Activated CD4-positive, alpha-beta T cell treated with anti-CD3 and anti-CD28 coated beads for 36 hours (primary cell): ENCODE measurements at regions not wholly inside any gene's neighbourhood (a gene's known extent, or its start where the extent isn't known, plus 50 kb on each side); places are given as distances from the start of the nearest gene placed in this dataset.

Experiments used
- ATAC-seq: fragments of 200-7000 bp; cut with Tn5 transposase; one replicate; pipeline ENCODE4 v1.10.0; 2021; ENCODE audit warnings: mild to moderate bottlenecking, moderate library complexity
- CTCF ChIA-PET: fragments of 350-600 bp; sonication (Branson Sonifier 250); formaldehyde crosslinking; loops from one replicate; lab custom pipeline; 2021; ENCODE audit warnings: antibody characterized with exemption; lab: Charles Lee
- POLR2A ChIA-PET: fragments of 350-600 bp; sonication (Branson Sonifier 250); formaldehyde crosslinking; loops from one replicate; lab custom pipeline; 2021; ENCODE audit warnings: antibody characterized with exemption, inconsistent platforms; lab: Charles Lee
- DNase-seq: peaks from one replicate; pipeline ENCODE4 v3.0.0-alpha.2; 2020
- H3K27ac Mint-ChIP-seq: one replicate; pipeline ENCODE4 v1.8.0; 2021; ENCODE audit warnings: mixed read lengths
- H3K27me3 Mint-ChIP-seq: one replicate; pipeline ENCODE4 v1.8.0; 2021; ENCODE audit warnings: mixed read lengths
- H3K36me3 Mint-ChIP-seq: one replicate; pipeline ENCODE4 v1.8.0; 2021; ENCODE audit warnings: low read depth, mixed read lengths
- H3K4me1 Mint-ChIP-seq: one replicate; pipeline ENCODE4 v1.8.0; 2021; ENCODE audit warnings: mixed read lengths
- H3K4me3 Mint-ChIP-seq: one replicate; pipeline ENCODE4 v1.8.0; 2021; ENCODE audit warnings: mild to moderate bottlenecking, moderate library complexity, mixed read lengths
- H3K9me3 Mint-ChIP-seq: one replicate; pipeline ENCODE4 v1.8.0; 2021; ENCODE audit warnings: low read depth, mixed read lengths
- intact Hi-C, 2 experiments: fragments of 100-400 bp; cut with DNase I in 1 of 2; cut with micrococcal nuclease in 1 of 2; formaldehyde crosslinking; loops; one replicate each; pipeline versions ENCODE4 v1.14.2 to v1.15.1; 2022 to 2024; cut with DNase I, micrococcal nuclease

DNA sequence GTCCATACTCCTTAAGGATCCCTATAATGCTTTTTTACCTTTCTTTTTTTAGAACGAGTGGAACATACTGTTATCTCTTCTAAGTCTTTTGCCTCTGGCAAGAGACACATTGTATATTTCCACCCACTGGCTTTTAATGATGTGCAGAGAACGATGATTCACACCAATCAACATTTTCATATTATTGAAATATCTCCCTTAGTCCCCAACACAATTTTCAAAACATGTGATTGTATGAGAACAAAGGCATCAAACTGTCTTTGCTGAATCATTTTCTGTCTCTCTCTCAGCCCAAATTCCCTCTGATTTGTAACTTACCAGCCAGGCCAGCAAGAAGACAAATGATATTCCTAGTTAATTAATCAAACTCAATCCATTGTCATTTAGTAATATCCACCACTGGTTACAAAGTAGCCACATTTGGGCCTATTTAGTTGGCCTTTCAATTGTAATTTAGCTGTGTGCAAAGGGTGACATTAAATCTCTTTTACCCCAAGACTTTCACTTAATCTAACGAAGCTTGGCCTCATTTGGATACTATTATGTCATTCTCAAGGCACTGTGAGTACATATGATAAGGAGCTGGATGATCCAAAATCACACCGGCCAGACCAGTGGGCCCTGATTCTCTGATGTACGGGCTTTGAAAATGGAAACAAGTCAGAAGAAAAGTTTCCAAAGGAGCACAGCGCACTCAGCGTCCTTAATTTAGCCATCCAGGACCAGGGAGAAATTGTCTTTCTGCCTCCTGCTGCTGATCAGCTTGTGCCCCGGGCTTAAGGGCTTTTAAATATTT is 185.1 kb downstream of the SCG2 start:
- ATAC-seq (no peak), DNase-seq (no peak)
- no peaks in the 10 kb centered on the region for H3K27me3 Mint-ChIP-seq
- intact Hi-C loops, result no loop called here
- ChIA-PET POLR2A (no interaction called here), CTCF (no interaction called here)
- H3K4me3 Mint-ChIP-seq, result no peak overlapping the region
- H3K4me1 Mint-ChIP-seq, result no peaks in the 10 kb centered on the region
- no peak overlapping the region for H3K27ac Mint-ChIP-seq
- no peaks in the 10 kb centered on the region for H3K9me3 Mint-ChIP-seq
- H3K36me3 Mint-ChIP-seq, result no peaks in the 10 kb centered on the region

GRCh38 chr2:223418131-223418530 is 184.0 kb downstream of the SCG2 start:
- ATAC-seq (no peak), DNase-seq (no peak)
- Mint-ChIP-seq H3K4me1 (no peaks in the 10 kb centered on the region), H3K4me3 (no peak overlapping the region), H3K27me3 (no peaks in the 10 kb centered on the region), H3K9me3 (no peaks in the 10 kb centered on the region), H3K27ac (no peak overlapping the region), H3K36me3 (no peaks in the 10 kb centered on the region)
- intact Hi-C loops, result no loop called here
- POLR2A ChIA-PET, result no interaction called here
- CTCF ChIA-PET, result no interaction called here

GRCh38 chr2:223418604-223419199 is 183.5 kb downstream of the SCG2 start:
- Mint-ChIP-seq H3K27me3 (no peaks in the 10 kb centered on the region), H3K27ac (no peak overlapping the region), H3K4me1 (no peaks in the 10 kb centered on the region), H3K4me3 (no peak overlapping the region), H3K9me3 (no peaks in the 10 kb centered on the region), H3K36me3 (no peaks in the 10 kb centered on the region)
- intact Hi-C loops, result no loop called here
- POLR2A ChIA-PET, result no interaction called here
- no peak for ATAC-seq
- DNase-seq, result no peak
- CTCF ChIA-PET, result no interaction called here

DNA sequence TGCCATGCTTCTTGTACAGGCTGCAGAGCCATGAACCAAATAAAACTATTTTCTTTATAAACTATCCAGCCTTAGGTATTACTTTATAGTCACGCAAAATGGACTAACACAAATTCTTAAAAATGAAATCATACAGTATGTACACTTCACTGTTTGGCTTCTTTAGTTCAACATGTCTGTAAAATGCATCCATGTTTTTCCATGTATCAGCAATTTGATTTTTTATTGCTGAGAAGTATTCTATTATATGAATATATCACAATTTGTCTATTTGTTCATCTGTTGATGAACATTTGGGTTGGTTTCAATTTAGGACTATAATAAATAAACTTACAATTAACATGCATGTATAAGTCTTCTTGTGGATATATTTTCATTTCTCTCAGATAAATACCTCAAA is 182.1 kb downstream of the SCG2 start:
- no peaks in the 10 kb centered on the region for H3K9me3 Mint-ChIP-seq
- H3K4me3 Mint-ChIP-seq, result no peak overlapping the region
- CTCF ChIA-PET, result no interaction called here
- H3K27me3 Mint-ChIP-seq, result no peaks in the 10 kb centered on the region
- H3K27ac Mint-ChIP-seq, result no peak overlapping the region
- no peaks in the 10 kb centered on the region for H3K36me3 Mint-ChIP-seq
- ATAC-seq (no peak), DNase-seq (no peak)
- POLR2A ChIA-PET, result no interaction called here
- no peaks in the 10 kb centered on the region for H3K4me1 Mint-ChIP-seq
- intact Hi-C loops, result no loop called here

DNA sequence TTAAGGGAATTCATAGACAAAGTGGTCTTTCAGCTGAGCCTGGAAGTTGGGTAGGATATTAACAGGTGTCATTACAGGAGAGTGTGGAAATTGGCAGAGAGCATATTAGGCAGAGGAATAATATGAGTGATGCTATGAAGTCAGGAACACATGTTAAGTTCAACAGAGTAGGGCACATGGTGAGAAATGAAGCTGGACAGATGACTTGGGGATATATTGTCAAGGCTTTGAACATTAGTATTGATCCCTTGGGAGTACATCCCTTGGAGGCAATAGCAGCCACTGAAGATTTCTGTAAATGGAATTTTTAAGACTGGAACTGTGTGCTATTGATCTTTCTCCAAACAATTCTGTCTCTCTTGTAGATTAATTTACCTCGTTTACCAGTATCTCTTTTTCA is 170.7 kb downstream of the SCG2 start:
- DNase-seq, result no peak
- no peaks in the 10 kb centered on the region for H3K36me3 Mint-ChIP-seq
- CTCF ChIA-PET, result no interaction called here
- H3K9me3 Mint-ChIP-seq, result peaks cover 6% of the 10 kb centered on the region
- H3K27me3 Mint-ChIP-seq, result peaks cover 2% of the 10 kb centered on the region
- no peak overlapping the region for H3K27ac Mint-ChIP-seq
- no peak overlapping the region for H3K4me3 Mint-ChIP-seq
- intact Hi-C loops, result no loop called here
- POLR2A ChIA-PET, result no interaction called here
- no peak for ATAC-seq
- no peaks in the 10 kb centered on the region for H3K4me1 Mint-ChIP-seq

GRCh38 chr2:223433461-223433860 is 168.7 kb downstream of the SCG2 start:
- ChIA-PET POLR2A (no interaction called here), CTCF (no interaction called here)
- no peak overlapping the region for H3K4me3 Mint-ChIP-seq
- H3K36me3 Mint-ChIP-seq, result no peaks in the 10 kb centered on the region
- peaks cover 2% of the 10 kb centered on the region for H3K27me3 Mint-ChIP-seq
- intact Hi-C loops, result no loop called here
- H3K4me1 Mint-ChIP-seq, result no peaks in the 10 kb centered on the region
- H3K9me3 Mint-ChIP-seq, result peaks cover 4% of the 10 kb centered on the region
- no peak for ATAC-seq
- DNase-seq, result no peak
- H3K27ac Mint-ChIP-seq, result no peak overlapping the region

GRCh38 chr2:223437788-223438187 is 164.4 kb downstream of the SCG2 start:
- Mint-ChIP-seq H3K4me3 (no peak overlapping the region), H3K27ac (no peak overlapping the region), H3K4me1 (no peaks in the 10 kb centered on the region), H3K9me3 (peaks cover 1% of the 10 kb centered on the region), H3K27me3 (peaks cover 2% of the 10 kb centered on the region), H3K36me3 (no peaks in the 10 kb centered on the region)
- DNase-seq, result no peak
- ATAC-seq, result no peak
- ChIA-PET CTCF (interaction anchor here (1.3 kb wide), 1 partner anchor 9 kb away, joined by 3 read pairs; no protein-coding TSS in a partner anchor), POLR2A (no interaction called here)
- intact Hi-C loops, result no loop called here

GRCh38 chr2:223439184-223439583 is 163.0 kb downstream of the SCG2 start:
- H3K27ac Mint-ChIP-seq, result no peak overlapping the region
- H3K4me1 Mint-ChIP-seq, result no peaks in the 10 kb centered on the region
- CTCF ChIA-PET, result no interaction called here
- POLR2A ChIA-PET, result no interaction called here
- intact Hi-C loops, result no loop called here
- no peak for ATAC-seq
- H3K36me3 Mint-ChIP-seq, result no peaks in the 10 kb centered on the region
- no peak for DNase-seq
- H3K27me3 Mint-ChIP-seq, result peaks cover 2% of the 10 kb centered on the region
- no peak overlapping the region for H3K4me3 Mint-ChIP-seq
- H3K9me3 Mint-ChIP-seq, result peaks cover 1% of the 10 kb centered on the region

DNA sequence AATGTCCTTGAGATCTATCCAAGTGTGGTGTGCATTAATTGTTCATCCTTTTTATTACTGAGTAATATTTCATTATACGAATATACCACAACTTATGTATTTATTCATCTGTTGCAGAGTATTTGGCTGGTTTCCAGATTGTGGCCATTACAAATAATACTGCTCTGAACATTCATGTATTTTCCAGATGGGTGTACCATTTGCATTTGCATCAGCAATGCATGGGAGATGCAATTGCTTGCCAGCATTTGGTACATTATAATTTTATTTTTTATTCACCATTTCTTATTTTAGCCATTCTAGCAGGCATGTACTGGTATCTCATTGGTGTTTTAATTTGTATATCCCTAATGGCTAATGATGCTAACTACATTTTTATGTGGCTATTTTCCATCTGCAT is 162.4 kb downstream of the SCG2 start:
- POLR2A ChIA-PET, result no interaction called here
- no peaks in the 10 kb centered on the region for H3K4me1 Mint-ChIP-seq
- no peak for ATAC-seq

GRCh38 chr2:223442847-223443246 is 159.3 kb downstream of the SCG2 start:
- Mint-ChIP-seq H3K36me3 (no peaks in the 10 kb centered on the region), H3K4me3 (no peak overlapping the region), H3K4me1 (no peaks in the 10 kb centered on the region), H3K27me3 (no peaks in the 10 kb centered on the region), H3K27ac (no peak overlapping the region), H3K9me3 (peaks cover 3% of the 10 kb centered on the region)
- ATAC-seq, result no peak
- POLR2A ChIA-PET, result no interaction called here
- CTCF ChIA-PET, result no interaction called here
- no peak for DNase-seq
- intact Hi-C loops, result no loop called here

More for the DNA sequence above, 162.4 kb downstream of the SCG2 start:
- DNase-seq, result no peak
- Mint-ChIP-seq H3K27ac (no peak overlapping the region), H3K36me3 (no peaks in the 10 kb centered on the region), H3K27me3 (peaks cover 2% of the 10 kb centered on the region), H3K4me3 (no peak overlapping the region), H3K9me3 (peaks cover 1% of the 10 kb centered on the region)
- CTCF ChIA-PET, result no interaction called here
- intact Hi-C loops, result no loop called here

GRCh38 chr2:223450246-223450645 is 151.9 kb downstream of the SCG2 start:
- ATAC-seq, result no peak
- Mint-ChIP-seq H3K36me3 (no peaks in the 10 kb centered on the region), H3K4me3 (no peak overlapping the region), H3K9me3 (peaks cover 5% of the 10 kb centered on the region), H3K27ac (no peak overlapping the region), H3K27me3 (no peaks in the 10 kb centered on the region), H3K4me1 (no peaks in the 10 kb centered on the region)
- DNase-seq, result no peak
- ChIA-PET POLR2A (no interaction called here), CTCF (no interaction called here)
- intact Hi-C loops, result no loop called here

DNA sequence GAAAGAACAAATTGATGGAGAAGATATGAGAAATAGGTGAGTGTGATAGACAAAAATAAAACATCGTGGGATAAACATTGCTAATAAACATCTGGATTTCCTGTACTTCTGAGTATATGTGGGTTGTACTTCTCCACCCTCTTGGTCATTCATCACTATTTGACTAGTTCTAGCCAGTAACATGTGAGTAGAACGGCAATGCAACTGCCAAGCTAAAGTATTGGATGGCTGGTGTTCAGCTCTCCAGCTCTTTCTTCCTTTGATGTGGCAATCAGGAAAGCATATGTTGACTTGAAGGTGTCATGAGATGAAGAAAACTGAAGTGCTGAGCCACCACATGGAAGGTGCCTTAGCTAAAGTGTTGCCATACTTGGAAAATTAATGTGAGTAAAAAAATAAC is 144.9 kb downstream of the SCG2 start:
- DNase-seq (no peak), ATAC-seq (no peak)
- no peaks in the 10 kb centered on the region for H3K4me1 Mint-ChIP-seq
- no peak overlapping the region for H3K27ac Mint-ChIP-seq
- H3K36me3 Mint-ChIP-seq, result no peaks in the 10 kb centered on the region
- peaks cover under 1% of the 10 kb centered on the region for H3K9me3 Mint-ChIP-seq
- H3K4me3 Mint-ChIP-seq, result no peak overlapping the region
- ChIA-PET POLR2A (no interaction called here), CTCF (interaction anchor here (0.6 to 1.0 kb wide), 2 partner anchors 10 to 341 kb away, joined by 3 read pairs; no protein-coding TSS in a partner anchor)
- no peaks in the 10 kb centered on the region for H3K27me3 Mint-ChIP-seq
- intact Hi-C loops, result no loop called here
